ENCODE measurements at regions not wholly inside any gene's neighbourhood (a gene's known extent, or its start where the extent isn't known, plus 50 kb on each side); places are given as distances from the start of the nearest gene placed in this dataset.

DNA sequence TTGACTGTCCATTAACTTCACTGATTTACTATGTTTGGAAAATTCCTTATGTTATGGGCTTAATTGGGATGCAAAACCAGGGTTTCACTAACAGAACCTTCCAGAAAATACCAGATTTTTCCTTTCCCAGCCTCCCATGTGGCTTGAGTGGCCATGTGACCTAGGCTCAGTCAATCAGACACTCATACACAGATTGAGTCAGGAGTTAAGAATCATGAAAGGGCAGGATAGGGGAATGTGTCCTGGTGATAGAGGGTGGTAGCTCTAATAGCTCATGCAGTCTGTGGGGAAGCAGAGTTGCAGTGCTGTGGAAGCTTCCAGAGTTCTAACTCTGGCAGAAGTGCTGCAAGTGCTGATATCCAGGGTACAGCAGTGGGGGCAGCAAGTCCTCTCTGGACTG, 134.1 kb upstream of the IFNG-AS1 start:
- no peaks in the 10 kb centered on the region for H3K36me3 Mint-ChIP-seq (ENCODE audit: low read depth)
- no peak overlapping the region for H3K4me3 Mint-ChIP-seq
- H3K9me3 Mint-ChIP-seq = no peaks in the 10 kb centered on the region
- H3K4me1 Mint-ChIP-seq (ENCODE audit: low read depth) = no peaks in the 10 kb centered on the region
- DNase-seq (ENCODE audit: low spot score) = no peak
- H3K27me3 Mint-ChIP-seq (ENCODE audit: low read depth) = no peaks in the 10 kb centered on the region
- no peak overlapping the region for H3K27ac Mint-ChIP-seq

DNA sequence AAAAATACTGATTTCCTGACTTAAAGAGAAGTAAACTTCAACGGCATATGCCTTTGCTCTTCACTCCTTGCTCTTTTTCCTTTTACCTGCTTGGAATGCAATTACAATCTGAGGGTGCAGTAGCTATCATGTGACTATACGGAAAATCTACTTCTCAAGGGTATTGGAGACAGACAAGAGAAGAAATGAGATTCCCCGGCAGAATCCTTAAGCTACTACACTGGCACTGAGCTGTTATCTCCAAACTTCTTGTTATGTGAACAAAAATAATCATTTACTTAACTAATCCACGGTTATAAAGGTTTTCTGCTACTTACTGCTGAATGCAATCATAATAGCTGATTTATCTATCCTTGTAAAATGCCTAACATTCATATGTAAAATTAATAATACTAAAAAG, 118.0 kb upstream of the IFNG-AS1 start:
- Mint-ChIP-seq H3K27ac (no peak overlapping the region), H3K36me3 (ENCODE audit: low read depth) (no peaks in the 10 kb centered on the region), H3K4me3 (no peak overlapping the region), H3K27me3 (ENCODE audit: low read depth) (no peaks in the 10 kb centered on the region), H3K9me3 (peaks cover 5% of the 10 kb centered on the region), H3K4me1 (ENCODE audit: low read depth) (no peaks in the 10 kb centered on the region)
- DNase-seq (ENCODE audit: low spot score) = no peak

GRCh38 chr12:67873355-67873754, 115.9 kb upstream of the IFNG-AS1 start:
- H3K27ac Mint-ChIP-seq = no peak overlapping the region
- H3K27me3 Mint-ChIP-seq (ENCODE audit: low read depth) = no peaks in the 10 kb centered on the region
- no peak for DNase-seq (ENCODE audit: low spot score)
- peaks cover 5% of the 10 kb centered on the region for H3K9me3 Mint-ChIP-seq
- no peak overlapping the region for H3K4me3 Mint-ChIP-seq
- no peaks in the 10 kb centered on the region for H3K36me3 Mint-ChIP-seq (ENCODE audit: low read depth)
- H3K4me1 Mint-ChIP-seq (ENCODE audit: low read depth) = no peaks in the 10 kb centered on the region

DNA sequence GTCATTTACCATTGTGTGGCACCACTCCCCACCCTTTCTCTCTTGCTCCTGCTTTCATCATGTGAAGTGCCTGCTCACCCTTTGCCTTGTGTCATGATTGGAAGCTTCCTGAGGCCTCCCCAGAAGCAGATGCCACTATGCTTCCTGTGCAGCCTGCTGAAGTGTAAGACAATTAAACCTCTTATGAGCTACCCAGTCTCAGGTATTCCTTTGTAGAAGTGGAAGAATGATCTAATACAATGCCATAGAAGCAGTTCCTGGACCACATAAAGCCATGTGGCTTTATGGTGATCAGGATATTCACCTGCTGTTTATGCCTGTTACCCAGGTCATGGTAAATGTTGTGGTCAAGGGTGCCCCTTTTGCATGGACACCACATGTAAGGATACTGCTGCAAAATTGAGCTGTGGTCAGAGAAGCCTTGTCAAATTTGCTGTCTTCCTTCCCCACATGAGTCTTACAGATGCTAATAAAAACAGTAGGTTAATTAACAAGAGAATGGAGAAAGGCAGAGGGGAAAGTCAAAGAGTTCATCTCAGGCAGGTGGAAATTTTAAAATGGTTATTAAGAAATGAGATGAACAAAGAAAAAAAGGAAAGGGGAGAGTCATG, 112.8 kb upstream of the IFNG-AS1 start:
- Mint-ChIP-seq H3K27me3 (ENCODE audit: low read depth) (no peaks in the 10 kb centered on the region), H3K9me3 (peaks cover 5% of the 10 kb centered on the region), H3K27ac (no peak overlapping the region), H3K36me3 (ENCODE audit: low read depth) (no peaks in the 10 kb centered on the region), H3K4me3 (no peak overlapping the region), H3K4me1 (ENCODE audit: low read depth) (no peaks in the 10 kb centered on the region)
- no peak for DNase-seq (ENCODE audit: low spot score)

- Mint-ChIP-seq H3K36me3 (ENCODE audit: low read depth) (no peaks in the 10 kb centered on the region), H3K4me3 (no peak overlapping the region), H3K27ac (no peak overlapping the region), H3K9me3 (peaks cover 5% of the 10 kb centered on the region), H3K27me3 (ENCODE audit: low read depth) (no peaks in the 10 kb centered on the region), H3K4me1 (ENCODE audit: low read depth) (no peaks in the 10 kb centered on the region)
- no peak for DNase-seq (ENCODE audit: low spot score)
These were observed 111.5 kb upstream of the IFNG-AS1 start for GRCh38 chr12:67877727-67878126.

DNA sequence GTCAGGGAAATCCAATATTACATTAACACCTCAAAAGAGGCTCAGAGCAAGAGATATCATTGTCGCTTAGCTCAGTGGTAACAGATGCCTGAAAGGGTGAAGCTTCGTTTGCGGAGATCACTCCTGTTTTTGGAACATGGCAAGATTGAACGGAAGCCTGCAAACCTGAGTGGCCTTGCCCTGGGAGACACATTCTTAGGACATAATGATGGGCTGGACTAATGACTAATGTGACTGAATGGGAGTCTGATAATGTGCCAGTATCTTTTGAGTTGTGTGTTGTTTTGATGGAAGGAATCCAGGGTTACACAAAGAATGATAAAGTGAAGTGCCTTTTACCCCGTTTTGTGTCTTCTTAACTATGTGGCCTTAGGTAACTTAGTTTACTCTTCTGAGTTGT, 109.3 kb upstream of the IFNG-AS1 start:
- no peaks in the 10 kb centered on the region for H3K9me3 Mint-ChIP-seq
- H3K27me3 Mint-ChIP-seq (ENCODE audit: low read depth) = no peaks in the 10 kb centered on the region
- no peaks in the 10 kb centered on the region for H3K4me1 Mint-ChIP-seq (ENCODE audit: low read depth)

GRCh38 chr12:67881565-67881964, 107.7 kb upstream of the IFNG-AS1 start:
- H3K27ac Mint-ChIP-seq = no peak overlapping the region
- H3K9me3 Mint-ChIP-seq = no peaks in the 10 kb centered on the region
- DNase-seq (ENCODE audit: low spot score) = no peak
- H3K36me3 Mint-ChIP-seq (ENCODE audit: low read depth) = no peaks in the 10 kb centered on the region
- H3K27me3 Mint-ChIP-seq (ENCODE audit: low read depth) = no peaks in the 10 kb centered on the region
- H3K4me3 Mint-ChIP-seq = no peak overlapping the region
- no peaks in the 10 kb centered on the region for H3K4me1 Mint-ChIP-seq (ENCODE audit: low read depth)

More for the DNA sequence above, 109.3 kb upstream of the IFNG-AS1 start:
- Mint-ChIP-seq H3K36me3 (ENCODE audit: low read depth) (no peaks in the 10 kb centered on the region), H3K27ac (no peak overlapping the region), H3K4me3 (no peak overlapping the region)
- DNase-seq (ENCODE audit: low spot score) = no peak

GRCh38 chr12:67884596-67884995, 104.7 kb upstream of the IFNG-AS1 start:
- Mint-ChIP-seq H3K4me3 (no peak overlapping the region), H3K9me3 (no peaks in the 10 kb centered on the region), H3K36me3 (ENCODE audit: low read depth) (no peaks in the 10 kb centered on the region), H3K27me3 (ENCODE audit: low read depth) (no peaks in the 10 kb centered on the region), H3K4me1 (ENCODE audit: low read depth) (no peaks in the 10 kb centered on the region), H3K27ac (no peak overlapping the region)
- no peak for DNase-seq (ENCODE audit: low spot score)

DNA sequence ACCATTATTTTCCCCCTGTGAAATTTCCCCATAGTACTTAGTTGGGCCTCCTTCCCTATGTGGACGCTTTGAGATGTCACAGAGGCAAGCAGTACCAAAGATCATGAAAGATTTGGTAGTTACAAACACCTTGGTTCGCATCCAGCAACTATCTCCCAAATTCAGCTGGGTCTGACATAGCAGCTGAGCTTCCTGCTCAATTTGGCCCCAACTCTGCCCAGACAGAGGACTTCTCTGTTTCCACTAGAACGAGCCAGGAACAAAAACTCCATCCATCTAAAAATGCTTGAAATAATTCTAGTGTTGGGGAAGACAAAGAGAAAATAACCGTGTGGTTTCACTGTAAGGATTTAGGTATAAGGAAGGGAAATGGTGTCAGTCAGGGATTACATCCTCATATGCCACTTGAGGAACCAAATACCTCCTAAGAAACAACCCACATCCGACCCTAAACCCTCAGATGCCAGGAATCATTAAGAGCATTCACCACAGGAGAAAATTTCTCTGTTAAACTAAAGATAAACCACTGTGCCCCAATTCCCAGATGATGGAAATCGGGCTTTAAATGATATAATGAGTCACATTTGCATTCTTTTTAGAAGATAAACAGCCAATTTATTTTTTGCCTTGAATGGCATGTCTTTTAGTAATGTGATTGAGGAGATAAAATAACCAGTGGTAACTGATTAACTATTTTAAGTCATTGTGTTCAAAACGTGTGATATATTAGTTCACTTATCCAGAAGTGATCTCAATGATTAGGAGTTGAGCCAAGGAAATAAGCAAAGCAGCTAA, 103.7 kb upstream of the IFNG-AS1 start:
- no peak for DNase-seq (ENCODE audit: low spot score)
- Mint-ChIP-seq H3K4me1 (ENCODE audit: low read depth) (no peaks in the 10 kb centered on the region), H3K4me3 (no peak overlapping the region), H3K36me3 (ENCODE audit: low read depth) (no peaks in the 10 kb centered on the region), H3K27ac (no peak overlapping the region), H3K9me3 (no peaks in the 10 kb centered on the region), H3K27me3 (ENCODE audit: low read depth) (no peaks in the 10 kb centered on the region)

DNA sequence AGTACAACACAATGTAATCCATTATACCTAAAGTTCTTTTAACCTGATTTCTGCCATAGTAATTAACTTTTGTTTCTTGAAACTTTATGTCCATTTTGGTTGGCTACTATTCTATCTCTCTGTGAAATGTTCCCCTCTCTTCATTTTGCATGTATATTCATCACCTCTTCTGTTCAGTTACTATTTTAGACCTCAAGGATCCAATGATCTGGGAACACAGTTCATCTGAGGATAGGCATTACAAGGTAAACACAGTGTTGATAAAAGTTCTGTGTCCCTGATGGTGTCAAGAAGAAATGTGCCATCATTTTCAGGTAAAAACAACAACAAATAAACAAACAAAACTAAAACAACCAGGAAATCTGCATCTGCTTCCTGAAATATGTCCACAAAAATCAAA, 102.2 kb upstream of the IFNG-AS1 start:
- Mint-ChIP-seq H3K4me1 (ENCODE audit: low read depth) (no peaks in the 10 kb centered on the region), H3K4me3 (no peak overlapping the region), H3K36me3 (ENCODE audit: low read depth) (no peaks in the 10 kb centered on the region), H3K9me3 (no peaks in the 10 kb centered on the region), H3K27ac (no peak overlapping the region), H3K27me3 (ENCODE audit: low read depth) (no peaks in the 10 kb centered on the region)
- DNase-seq (ENCODE audit: low spot score) = no peak

DNA sequence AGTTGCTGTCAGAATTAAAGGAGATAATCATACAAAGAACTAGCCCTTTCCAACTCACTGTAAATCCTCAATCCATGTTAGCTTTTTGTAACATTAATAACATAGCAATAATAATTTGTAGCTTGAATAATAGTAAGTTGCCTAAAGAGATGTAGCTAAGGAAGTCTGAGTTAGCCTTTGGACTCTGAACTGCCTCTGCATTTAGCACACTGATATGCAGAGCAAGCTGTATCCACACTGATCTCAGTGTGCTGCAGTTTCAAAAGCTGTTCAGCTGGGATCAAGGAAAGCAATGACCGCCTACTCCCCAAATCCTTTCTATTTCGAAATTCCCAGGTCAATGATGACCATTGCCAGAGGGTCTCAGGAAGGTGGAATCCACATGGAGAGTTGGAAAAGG, 99.3 kb upstream of the IFNG-AS1 start:
- no peaks in the 10 kb centered on the region for H3K27me3 Mint-ChIP-seq (ENCODE audit: low read depth)
- no peak for DNase-seq (ENCODE audit: low spot score)
- no peak overlapping the region for H3K4me3 Mint-ChIP-seq
- H3K36me3 Mint-ChIP-seq (ENCODE audit: low read depth) = no peaks in the 10 kb centered on the region
- no peaks in the 10 kb centered on the region for H3K9me3 Mint-ChIP-seq
- no peaks in the 10 kb centered on the region for H3K4me1 Mint-ChIP-seq (ENCODE audit: low read depth)
- H3K27ac Mint-ChIP-seq = no peak overlapping the region

GRCh38 chr12:67890726-67891258, 98.5 kb upstream of the IFNG-AS1 start:
- Mint-ChIP-seq H3K4me3 (no peak overlapping the region), H3K36me3 (ENCODE audit: low read depth) (no peaks in the 10 kb centered on the region)

GRCh38 chr12:67891596-67891995, 97.7 kb upstream of the IFNG-AS1 start:
- no peak for DNase-seq (ENCODE audit: low spot score)
- Mint-ChIP-seq H3K9me3 (no peaks in the 10 kb centered on the region), H3K27me3 (ENCODE audit: low read depth) (no peaks in the 10 kb centered on the region), H3K27ac (no peak overlapping the region), H3K4me1 (ENCODE audit: low read depth) (no peaks in the 10 kb centered on the region), H3K36me3 (ENCODE audit: low read depth) (no peaks in the 10 kb centered on the region), H3K4me3 (no peak overlapping the region)

More at GRCh38 chr12:67890726-67891258, 98.5 kb upstream of the IFNG-AS1 start:
- Mint-ChIP-seq H3K4me1 (ENCODE audit: low read depth) (no peaks in the 10 kb centered on the region), H3K9me3 (no peaks in the 10 kb centered on the region), H3K27me3 (ENCODE audit: low read depth) (no peaks in the 10 kb centered on the region), H3K27ac (no peak overlapping the region)
- DNase-seq (ENCODE audit: low spot score) = no peak

GRCh38 chr12:67892259-67893021, 96.8 kb upstream of the IFNG-AS1 start:
- no peak overlapping the region for H3K27ac Mint-ChIP-seq
- H3K9me3 Mint-ChIP-seq = no peaks in the 10 kb centered on the region
- no peaks in the 10 kb centered on the region for H3K27me3 Mint-ChIP-seq (ENCODE audit: low read depth)
- no peak for DNase-seq (ENCODE audit: low spot score)
- no peak overlapping the region for H3K4me3 Mint-ChIP-seq
- H3K4me1 Mint-ChIP-seq (ENCODE audit: low read depth) = no peaks in the 10 kb centered on the region
- no peaks in the 10 kb centered on the region for H3K36me3 Mint-ChIP-seq (ENCODE audit: low read depth)

Data from T-helper 2 cell treated with Interferon-gamma antibody and Interleukin-4, amounts not matched to agents 5 μg/mL and 100 μg/mL, for 36 hours (primary cell).